Fibroblast of lung (primary cell): ENCODE measurements at regions not wholly inside any gene's neighbourhood (a gene's known extent, or its start where the extent isn't known, plus 50 kb on each side); places are given as distances from the start of the nearest gene placed in this dataset.

Source experiments
- DNase-seq, 2 donors: peaks; one replicate each; pipeline versions ENCODE4 v3.0.0 to v3.0.0-alpha.2; 2010; ENCODE audit warnings: low read depth in 2 of 2
- H2AFZ ChIP-seq: 2 replicates; pipeline ENCODE4 v1.5.1; 2012; ENCODE audit warnings: low read length, control low read depth, inconsistent platforms
- H3K27ac ChIP-seq: 2 replicates; pipeline ENCODE4 v1.5.1; 2011; ENCODE audit warnings: low read length, control low read depth; ENCODE audit not compliant: insufficient read depth
- H3K27me3 ChIP-seq: 2 replicates; pipeline ENCODE4 v1.5.1; 2011; ENCODE audit warnings: mild to moderate bottlenecking, low read length; ENCODE audit not compliant: control insufficient read depth, insufficient read depth
- H3K36me3 ChIP-seq: 2 replicates; pipeline ENCODE4 v1.5.1; 2011; ENCODE audit warnings: low read length; ENCODE audit not compliant: control insufficient read depth, insufficient read depth
- H3K4me1 ChIP-seq: 2 replicates; pipeline ENCODE4 v1.5.1; 2011; ENCODE audit warnings: low read length; ENCODE audit not compliant: control insufficient read depth, insufficient read depth; ENCODE audit errors: extremely low read depth
- H3K4me2 ChIP-seq: 2 replicates; pipeline ENCODE4 v1.5.1; 2011; ENCODE audit warnings: low read length, control low read depth; ENCODE audit not compliant: insufficient read depth; ENCODE audit errors: extremely low read depth
- H3K4me3 ChIP-seq, 4 experiments: fragments of 200-600 bp in 1 of 4; sonication (generic) in 1 of 4; replicated peaks in 1 of 4; 2 replicates each; pipeline ENCODE4 v1.5.1; 2011 to 2016; ENCODE audit warnings: low read length in 4 of 4, low read depth in 3 of 4, mild to moderate bottlenecking in 3 of 4, control low read depth in 2 of 4, inconsistent platforms in 1 of 4, mixed read lengths in 1 of 4; ENCODE audit not compliant: insufficient read depth in 1 of 4; ENCODE audit errors: control extremely low read depth in 1 of 4
- H3K79me2 ChIP-seq: 2 replicates; pipeline ENCODE4 v1.5.1; 2012; ENCODE audit warnings: mild to moderate bottlenecking, low read length, inconsistent platforms; ENCODE audit not compliant: control insufficient read depth, insufficient read depth
- H3K9ac ChIP-seq: 2 replicates; pipeline ENCODE4 v1.5.1; 2011; ENCODE audit warnings: mild to moderate bottlenecking, low read length, control low read depth; ENCODE audit not compliant: insufficient read depth
- H3K9me3 ChIP-seq: 2 replicates; pipeline ENCODE4 v1.5.1; 2012; ENCODE audit warnings: low read depth, low read length; ENCODE audit not compliant: control insufficient read depth, insufficient read depth
- H4K20me1 ChIP-seq: 2 replicates; pipeline ENCODE4 v1.5.1; 2011; ENCODE audit warnings: low read length; ENCODE audit not compliant: control insufficient read depth, insufficient read depth; ENCODE audit errors: extremely low read depth
- EZH2 ChIP-seq: IDR thresholded peaks from 2 replicates; pipeline ENCODE4 v1.5.1; 2012; ENCODE audit warnings: low read length, control low read depth, mild to moderate bottlenecking; ENCODE audit errors: missing control alignments
- TF ChIP-seq, protein P1 (sequence below), 2 donors: IDR thresholded peaks in 1 of 2; conservative IDR thresholded peaks in 1 of 2; 1 replicate in 1 of 2; 2 replicates in 1 of 2; pipeline ENCODE4 v1.5.1; 2011 to 2012; ENCODE audit warnings: low read length in 2 of 2, control low read depth in 1 of 2, inconsistent platforms in 1 of 2, low read depth in 1 of 2, mild to moderate bottlenecking in 1 of 2

DNA sequence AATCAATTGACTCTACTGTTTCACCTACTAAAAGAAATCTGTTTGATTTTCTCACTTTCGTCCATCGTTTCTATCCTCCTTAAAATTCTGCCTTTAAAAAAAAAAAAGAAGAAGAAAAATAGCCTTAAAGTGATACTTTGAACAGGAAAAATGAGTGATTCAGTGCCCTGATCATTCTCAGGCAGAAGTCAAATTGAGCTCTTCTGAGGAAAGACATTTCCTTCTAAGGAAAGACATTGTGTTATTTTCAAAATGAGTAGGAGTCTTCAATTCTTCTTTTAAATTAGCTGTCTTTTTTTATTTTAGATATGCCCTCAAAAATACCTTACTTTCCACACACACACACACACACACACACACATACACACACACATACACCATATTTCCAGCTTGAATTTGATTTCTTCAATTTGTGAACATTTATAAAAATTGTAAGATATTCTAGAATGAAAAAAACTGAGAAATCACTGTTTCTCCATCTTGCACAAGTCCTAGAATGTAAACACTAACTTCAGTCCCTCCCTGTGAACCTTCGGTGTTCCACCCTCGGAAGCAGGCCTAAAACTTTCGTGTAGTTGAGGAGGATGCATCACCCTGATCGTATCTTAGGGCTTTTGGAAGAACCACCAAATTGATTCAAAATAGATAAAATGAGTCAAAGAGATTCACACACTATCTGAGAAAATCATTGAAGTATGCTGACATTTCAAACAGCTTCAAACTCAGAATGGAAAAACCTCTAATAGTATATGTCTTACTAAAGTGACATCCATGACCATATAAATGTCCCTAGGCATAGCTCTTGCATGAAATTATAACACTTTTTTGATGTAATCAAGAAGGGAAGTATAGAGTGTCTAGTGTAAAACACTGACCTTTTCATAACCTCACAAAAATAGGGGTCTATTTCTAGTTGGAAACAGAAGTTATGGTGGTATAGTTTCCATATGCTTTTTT lies 270.8 kb downstream of the GATA3 start:
- no peak overlapping the region for H3K27ac ChIP-seq
- H3K4me1 ChIP-seq, result no peaks in the 10 kb centered on the region
- no peak overlapping the region for H2AFZ ChIP-seq
- H3K9ac ChIP-seq, result no peak overlapping the region
- no peaks in the 10 kb centered on the region for H3K27me3 ChIP-seq
- no peak for DNase-seq
- H3K4me3 ChIP-seq, result no peak overlapping the region
- TF ChIP-seq EZH2, result no peak
- TF ChIP-seq, protein P1, sequence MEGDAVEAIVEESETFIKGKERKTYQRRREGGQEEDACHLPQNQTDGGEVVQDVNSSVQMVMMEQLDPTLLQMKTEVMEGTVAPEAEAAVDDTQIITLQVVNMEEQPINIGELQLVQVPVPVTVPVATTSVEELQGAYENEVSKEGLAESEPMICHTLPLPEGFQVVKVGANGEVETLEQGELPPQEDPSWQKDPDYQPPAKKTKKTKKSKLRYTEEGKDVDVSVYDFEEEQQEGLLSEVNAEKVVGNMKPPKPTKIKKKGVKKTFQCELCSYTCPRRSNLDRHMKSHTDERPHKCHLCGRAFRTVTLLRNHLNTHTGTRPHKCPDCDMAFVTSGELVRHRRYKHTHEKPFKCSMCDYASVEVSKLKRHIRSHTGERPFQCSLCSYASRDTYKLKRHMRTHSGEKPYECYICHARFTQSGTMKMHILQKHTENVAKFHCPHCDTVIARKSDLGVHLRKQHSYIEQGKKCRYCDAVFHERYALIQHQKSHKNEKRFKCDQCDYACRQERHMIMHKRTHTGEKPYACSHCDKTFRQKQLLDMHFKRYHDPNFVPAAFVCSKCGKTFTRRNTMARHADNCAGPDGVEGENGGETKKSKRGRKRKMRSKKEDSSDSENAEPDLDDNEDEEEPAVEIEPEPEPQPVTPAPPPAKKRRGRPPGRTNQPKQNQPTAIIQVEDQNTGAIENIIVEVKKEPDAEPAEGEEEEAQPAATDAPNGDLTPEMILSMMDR (conservative IDR thresholded peaks at IDR 0.05 in 1 of 2, IDR thresholded peaks at IDR 0.05 in 1 of 2; ENCODE audit: low read depth in 1 of 2, low read length in 2 of 2), result no peak
- H3K4me2 ChIP-seq, result no peak overlapping the region
- H3K9me3 ChIP-seq, result no peaks in the 10 kb centered on the region
- no peaks in the 10 kb centered on the region for H3K36me3 ChIP-seq
- no peaks in the 10 kb centered on the region for H3K79me2 ChIP-seq
- H4K20me1 ChIP-seq, result no peaks in the 10 kb centered on the region

DNA sequence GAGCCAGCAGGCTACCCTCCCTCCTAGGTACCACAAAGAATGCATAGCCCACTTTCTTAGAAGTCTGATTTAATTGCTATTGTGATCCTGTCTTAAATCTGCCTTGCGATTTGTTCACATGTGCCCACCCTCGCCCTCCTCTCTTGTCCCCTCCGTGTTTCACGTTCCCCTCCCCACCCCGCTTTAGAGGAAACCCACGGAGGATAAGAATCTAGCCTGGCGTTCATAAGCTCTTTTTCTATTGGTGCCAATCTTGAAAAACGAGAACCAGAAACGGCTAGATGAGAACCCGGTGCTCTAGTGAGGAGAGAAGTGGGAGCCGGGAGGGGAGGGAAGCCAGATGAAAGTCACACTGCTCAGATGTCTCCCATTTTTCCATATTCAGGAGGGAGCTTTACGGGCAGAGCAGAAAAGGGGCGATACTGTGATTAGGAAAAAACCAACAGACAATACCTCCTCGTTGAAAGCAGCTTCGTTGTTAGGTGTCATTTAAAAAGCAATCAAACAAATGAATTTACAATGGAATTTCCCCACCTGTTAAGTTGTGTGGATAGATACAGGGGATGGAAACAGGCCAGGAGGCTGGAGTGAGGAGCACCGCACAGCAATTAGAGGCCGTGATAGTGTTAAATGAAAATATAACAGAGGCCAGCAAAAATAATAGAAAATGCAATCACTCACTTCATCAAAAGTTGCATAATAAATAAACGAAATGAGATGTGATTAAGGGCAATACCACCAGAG lies 272.1 kb downstream of the GATA3 start:
- H3K4me2 ChIP-seq, result no peak overlapping the region
- H3K36me3 ChIP-seq, result no peaks in the 10 kb centered on the region
- no peaks in the 10 kb centered on the region for H3K9me3 ChIP-seq
- no peaks in the 10 kb centered on the region for H4K20me1 ChIP-seq
- H2AFZ ChIP-seq, result no peak overlapping the region
- no peak overlapping the region for H3K4me3 ChIP-seq
- H3K27me3 ChIP-seq, result no peaks in the 10 kb centered on the region
- no peaks in the 10 kb centered on the region for H3K4me1 ChIP-seq
- no peak overlapping the region for H3K9ac ChIP-seq
- H3K27ac ChIP-seq, result no peak overlapping the region
- DNase-seq, result no peak
- no peaks in the 10 kb centered on the region for H3K79me2 ChIP-seq
- TF ChIP-seq, protein P1 (conservative IDR thresholded peaks at IDR 0.05 in 1 of 2, IDR thresholded peaks at IDR 0.05 in 1 of 2; ENCODE audit: low read depth in 1 of 2, low read length in 2 of 2), result no peak
- TF ChIP-seq EZH2, result no peak

DNA sequence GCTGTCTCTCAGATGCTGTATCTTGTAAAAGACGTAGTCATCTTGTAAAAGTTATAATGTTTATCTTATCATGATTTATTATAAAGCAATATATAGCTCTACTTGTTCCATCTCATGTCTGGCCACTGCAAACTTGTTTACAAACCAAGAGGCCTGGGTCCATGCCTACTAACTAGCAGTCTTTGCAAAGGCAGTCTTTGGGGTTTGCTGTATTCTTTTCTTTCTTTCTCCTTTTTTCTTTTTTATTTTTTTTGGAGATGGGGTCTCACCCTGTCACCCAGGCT lies 272.6 kb downstream of the GATA3 start:
- Histone ChIP-seq H3K4me2 (no peak overlapping the region), H3K27ac (no peak overlapping the region), H3K4me3 (no peak overlapping the region), H4K20me1 (no peaks in the 10 kb centered on the region), H3K9me3 (no peaks in the 10 kb centered on the region), H3K36me3 (no peaks in the 10 kb centered on the region), H3K27me3 (no peaks in the 10 kb centered on the region), H3K79me2 (no peaks in the 10 kb centered on the region), H3K9ac (no peak overlapping the region), H2AFZ (no peak overlapping the region), H3K4me1 (no peaks in the 10 kb centered on the region)
- no peak for DNase-seq
- no peak for TF ChIP-seq EZH2
- TF ChIP-seq, protein P1 (conservative IDR thresholded peaks at IDR 0.05 in 1 of 2, IDR thresholded peaks at IDR 0.05 in 1 of 2; ENCODE audit: low read depth in 1 of 2, low read length in 2 of 2), result no peak
